ENCODE measurements at regions not wholly inside any gene's neighbourhood (a gene's known extent, or its start where the extent isn't known, plus 50 kb on each side); places are given as distances from the start of the nearest gene placed in this dataset.

GRCh38 chr9:1269533-1270315 is 219.6 kb downstream of the DMRT2 start:
- no peak for DNase-seq

- DNase-seq: no peak
Measured at GRCh38 chr9:1271367-1271766, 221.2 kb downstream of the DMRT2 start.

GRCh38 chr9:1271786-1272185 is 221.6 kb downstream of the DMRT2 start:
- DNase-seq: no peak

- no peak for DNase-seq
Measured at GRCh38 chr9:1272488-1272887, 222.3 kb downstream of the DMRT2 start.

- no peak for DNase-seq
Measured at GRCh38 chr9:1273859-1274258, 223.7 kb downstream of the DMRT2 start.

GRCh38 chr9:1274334-1274733 is 224.2 kb downstream of the DMRT2 start:
- no peak for DNase-seq

GRCh38 chr9:1276474-1276873 is 226.3 kb downstream of the DMRT2 start:
- DNase-seq: no peak

- no peak for DNase-seq
Measured at GRCh38 chr9:1284727-1285126, 234.6 kb downstream of the DMRT2 start.

GRCh38 chr9:1285526-1285925 is 235.4 kb downstream of the DMRT2 start:
- DNase-seq: no peak

GRCh38 chr9:1292384-1292783 is 242.2 kb downstream of the DMRT2 start:
- no peak for DNase-seq

- no peak for DNase-seq
Measured at GRCh38 chr9:1294641-1295258, 244.6 kb downstream of the DMRT2 start.

GRCh38 chr9:1296331-1296730 is 246.2 kb downstream of the DMRT2 start:
- no peak for DNase-seq

- DNase-seq: no peak
Measured at GRCh38 chr9:1298046-1298445, 247.9 kb downstream of the DMRT2 start.

- no peak for DNase-seq
Measured at GRCh38 chr9:1300941-1301340, 250.8 kb downstream of the DMRT2 start.

- no peak for DNase-seq
Measured at GRCh38 chr9:1303932-1304331, 253.8 kb downstream of the DMRT2 start.

GRCh38 chr9:1311462-1312042 is 261.4 kb downstream of the DMRT2 start:
- DNase-seq: no peak

GRCh38 chr9:1319436-1319835 is 269.3 kb downstream of the DMRT2 start:
- DNase-seq: no peak

GRCh38 chr9:1320051-1320557 is 269.9 kb downstream of the DMRT2 start:
- DNase-seq: no peak

GRCh38 chr9:1320607-1321195 is 270.5 kb downstream of the DMRT2 start:
- DNase-seq: no peak

GRCh38 chr9:1327467-1327866 is 277.3 kb downstream of the DMRT2 start:
- no peak for DNase-seq

GRCh38 chr9:1328341-1328740 is 278.2 kb downstream of the DMRT2 start:
- no peak for DNase-seq

GRCh38 chr9:1331546-1332038 is 281.4 kb downstream of the DMRT2 start:
- DNase-seq: no peak

- DNase-seq: no peak
Measured at GRCh38 chr9:1332156-1332555, 282.0 kb downstream of the DMRT2 start.

GRCh38 chr9:1335174-1335573 is 285.0 kb downstream of the DMRT2 start:
- no peak for DNase-seq
